HG02884 (cell line): ENCODE measurements at regions not wholly inside any gene's neighbourhood (a gene's known extent, or its start where the extent isn't known, plus 50 kb on each side); places are given as distances from the start of the nearest gene placed in this dataset.
"Not testable (repeated sequence)": the region's sequence is repeated elsewhere in the genome, so short reads cannot be mapped to it uniquely, and the experiment has no call there.

Experiments used
- ATAC-seq: cut with Tn5 transposase; IDR thresholded peaks from one replicate; pipeline ENCODE4 v1.9.1; 2021; ENCODE audit warnings: mild to moderate bottlenecking, moderate library complexity; ENCODE audit not compliant: unreplicated experiment

- ATAC-seq = no peak
Observed at GRCh38 chr3:18988614-18989229, 159.6 kb upstream of the KCNH8 start.

- ATAC-seq = no peak
Observed at GRCh38 chr3:18987862-18988447, 160.4 kb upstream of the KCNH8 start.

GRCh38 chr3:18987070-18987469 is 161.2 kb upstream of the KCNH8 start:
- no peak for ATAC-seq

- ATAC-seq = no peak
Observed at GRCh38 chr3:18982920-18983319, 165.4 kb upstream of the KCNH8 start.

- not testable (repeated sequence) for ATAC-seq
Observed at GRCh38 chr3:18976102-18976501, 172.2 kb upstream of the KCNH8 start.

GRCh38 chr3:18968120-18968519 is 180.2 kb upstream of the KCNH8 start:
- no peak for ATAC-seq

- no peak for ATAC-seq
Observed at GRCh38 chr3:18965781-18966180, 182.5 kb upstream of the KCNH8 start.

GRCh38 chr3:18964640-18965039 is 183.7 kb upstream of the KCNH8 start:
- no peak for ATAC-seq

- no peak for ATAC-seq
Observed at GRCh38 chr3:18951333-18951732, 197.0 kb upstream of the KCNH8 start.

GRCh38 chr3:18946524-18946923 is 201.8 kb upstream of the KCNH8 start:
- no peak for ATAC-seq

- ATAC-seq = peak; percentile 98
Observed at GRCh38 chr3:18937574-18937973, 210.7 kb upstream of the KCNH8 start.

- no peak for ATAC-seq
Observed at GRCh38 chr3:18919158-18919557, 229.2 kb upstream of the KCNH8 start.

GRCh38 chr3:18917923-18918322 is 230.4 kb upstream of the KCNH8 start:
- no peak for ATAC-seq

- no peak for ATAC-seq
Observed at GRCh38 chr3:18902081-18902793, 246.1 kb upstream of the KCNH8 start.

GRCh38 chr3:18901571-18901970 is 246.7 kb upstream of the KCNH8 start:
- no peak for ATAC-seq

- ATAC-seq = peak; percentile 83
Observed at GRCh38 chr3:18900994-18901393, 247.3 kb upstream of the KCNH8 start.

GRCh38 chr3:18898911-18899310 is 249.4 kb upstream of the KCNH8 start:
- ATAC-seq = no peak

- no peak for ATAC-seq
Observed at GRCh38 chr3:18892756-18893155, 255.6 kb upstream of the KCNH8 start.

- ATAC-seq = no peak
Observed at GRCh38 chr3:18892047-18892446, 256.3 kb upstream of the KCNH8 start.

GRCh38 chr3:18891641-18892040 is 256.7 kb upstream of the KCNH8 start:
- ATAC-seq = no peak

- no peak for ATAC-seq
Observed at GRCh38 chr3:18890449-18890848, 257.9 kb upstream of the KCNH8 start.

GRCh38 chr3:18888819-18889218 is 259.5 kb upstream of the KCNH8 start:
- no peak for ATAC-seq
